Astrocyte (in vitro differentiated cells and primary cell): ENCODE measurements at regions not wholly inside any gene's neighbourhood (a gene's known extent, or its start where the extent isn't known, plus 50 kb on each side); places are given as distances from the start of the nearest gene placed in this dataset.
"Not testable (repeated sequence)": the region's sequence is repeated elsewhere in the genome, so short reads cannot be mapped to it uniquely, and the experiment has no call there.

Experiments
- DNase-seq: peaks from one replicate; pipeline ENCODE4 v3.0.0-alpha.2; 2010; ENCODE audit warnings: low read depth
- FAIRE-seq: peaks from 2 replicates; lab custom pipeline; 2011; peaks lifted over from hg19 to GRCh38; lab: Jason Lieb, UNC
- H2AFZ ChIP-seq: 2 replicates; pipeline ENCODE4 v1.6.0; 2012; ENCODE audit warnings: low read depth, low read length, inconsistent platforms
- H3K27ac ChIP-seq: 2 replicates; pipeline ENCODE4 v1.5.1; 2011; ENCODE audit warnings: low read depth, low read length, inconsistent platforms
- H3K27me3 ChIP-seq: 2 replicates; pipeline ENCODE4 v1.6.0; 2011; ENCODE audit warnings: low read length, inconsistent platforms; ENCODE audit not compliant: insufficient read depth
- H3K36me3 ChIP-seq: 2 replicates; pipeline ENCODE4 v1.5.1; 2011; ENCODE audit warnings: low read length, inconsistent platforms; ENCODE audit not compliant: insufficient read depth
- H3K4me1 ChIP-seq: 2 replicates; pipeline ENCODE4 v1.5.1; 2011; ENCODE audit warnings: low read length, inconsistent platforms; ENCODE audit not compliant: insufficient read depth
- H3K4me2 ChIP-seq: 2 replicates; pipeline ENCODE4 v1.6.0; 2012; ENCODE audit warnings: low read length, inconsistent platforms
- H3K4me3 ChIP-seq: 2 replicates; pipeline ENCODE4 v1.5.1; 2011; ENCODE audit warnings: low read depth, mild to moderate bottlenecking, low read length, inconsistent platforms; ENCODE audit not compliant: insufficient read depth
- H3K79me2 ChIP-seq: 2 replicates; pipeline ENCODE4 v1.6.0; 2012; ENCODE audit warnings: mild to moderate bottlenecking, low read length, inconsistent platforms; ENCODE audit not compliant: insufficient read depth
- H3K9ac ChIP-seq: 2 replicates; pipeline ENCODE4 v1.6.0; 2012; ENCODE audit warnings: mild to moderate bottlenecking, low read length, inconsistent platforms
- H3K9me3 ChIP-seq: 2 replicates; pipeline ENCODE4 v1.5.1; 2012; ENCODE audit warnings: low read depth, mild to moderate bottlenecking, low read length, inconsistent platforms; ENCODE audit not compliant: insufficient read depth
- H4K20me1 ChIP-seq: 2 replicates; pipeline ENCODE4 v1.6.0; 2012; ENCODE audit warnings: low read length, inconsistent platforms; ENCODE audit not compliant: insufficient read depth
- H3K27ac Mint-ChIP-seq: one replicate; pipeline ENCODE4 v1.8.0; 2021; ENCODE audit warnings: mild to moderate bottlenecking, mixed read lengths; ENCODE audit not compliant: unreplicated experiment
- H3K27me3 Mint-ChIP-seq: one replicate; pipeline ENCODE4 v1.8.0; 2021; ENCODE audit warnings: low read depth, mixed read lengths; ENCODE audit not compliant: unreplicated experiment
- H3K36me3 Mint-ChIP-seq: one replicate; pipeline ENCODE4 v1.8.0; 2021; ENCODE audit warnings: low read depth, mixed read lengths; ENCODE audit not compliant: unreplicated experiment
- H3K4me1 Mint-ChIP-seq: one replicate; pipeline ENCODE4 v1.8.0; 2021; ENCODE audit warnings: low read depth, mixed read lengths; ENCODE audit not compliant: unreplicated experiment
- H3K4me3 Mint-ChIP-seq: one replicate; pipeline ENCODE4 v1.8.0; 2021; ENCODE audit warnings: mild to moderate bottlenecking, moderate library complexity, mixed read lengths; ENCODE audit not compliant: unreplicated experiment
- H3K9me3 Mint-ChIP-seq: one replicate; pipeline ENCODE4 v1.8.0; 2021; ENCODE audit warnings: mild to moderate bottlenecking, mixed read lengths; ENCODE audit not compliant: unreplicated experiment
- EZH2 ChIP-seq: IDR thresholded peaks from 2 replicates; pipeline ENCODE4 v1.6.1; 2012; ENCODE audit warnings: mild to moderate bottlenecking, low read length, inconsistent platforms; ENCODE audit not compliant: insufficient read depth
- TF ChIP-seq, protein P1 (sequence below): IDR thresholded peaks from 2 replicates; pipeline ENCODE4 v1.5.1; 2011; ENCODE audit warnings: low read depth, mild to moderate bottlenecking, inconsistent platforms, low read length, moderate library complexity; ENCODE audit not compliant: insufficient read depth

DNA sequence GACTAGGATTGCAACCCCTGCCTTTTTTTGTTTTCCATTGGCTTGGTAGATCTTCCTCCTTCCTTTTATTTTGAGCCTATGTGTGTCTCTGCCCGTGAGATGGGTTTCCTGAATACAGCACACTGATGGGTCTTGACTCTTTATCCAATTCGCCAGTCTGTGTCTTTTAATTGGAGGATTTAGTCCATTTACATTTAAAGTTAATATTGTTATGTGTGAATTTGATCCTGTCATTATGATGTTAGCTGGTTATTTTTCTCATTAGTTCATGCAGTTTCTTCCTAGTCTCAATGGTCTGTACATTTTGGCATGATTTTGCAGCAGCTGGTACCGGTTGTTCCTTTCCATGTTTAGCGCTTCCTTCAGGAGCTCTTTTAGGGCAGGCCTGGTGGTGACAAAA, 204.7 kb upstream of the ZNF804B start:
- not testable (repeated sequence) for H3K9me3 Mint-ChIP-seq, FAIRE-seq, H3K27me3 ChIP-seq, H3K27ac Mint-ChIP-seq, H3K4me2 ChIP-seq, H3K9me3 ChIP-seq, H3K4me3 Mint-ChIP-seq, H3K27me3 Mint-ChIP-seq, H3K4me3 ChIP-seq, H3K36me3 ChIP-seq, H3K9ac ChIP-seq, H3K79me2 ChIP-seq, DNase-seq, H4K20me1 ChIP-seq, H3K4me1 Mint-ChIP-seq, H3K4me1 ChIP-seq, H2AFZ ChIP-seq, H3K27ac ChIP-seq, H3K36me3 Mint-ChIP-seq

DNA sequence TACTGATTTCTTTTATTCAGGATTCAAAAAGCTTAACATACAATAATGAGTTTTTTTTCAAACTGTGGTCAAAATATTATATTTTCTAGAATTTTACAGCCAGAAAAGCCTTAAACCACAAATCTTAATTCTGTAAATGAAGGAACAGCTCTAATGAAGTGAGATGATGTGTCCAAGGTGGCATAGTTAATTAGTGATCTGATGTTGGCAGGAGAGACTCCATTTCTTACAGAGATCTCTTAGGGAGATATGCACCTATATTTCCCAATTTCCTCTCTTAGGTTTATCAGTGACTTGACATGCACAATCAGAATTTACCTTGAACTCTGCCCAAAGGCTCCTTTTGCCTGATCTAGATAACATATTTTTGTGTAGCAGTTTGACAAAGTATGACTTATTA, 211.1 kb upstream of the ZNF804B start:
- H3K79me2 ChIP-seq: no peaks in the 10 kb centered on the region
- TF ChIP-seq EZH2: no peak
- TF ChIP-seq, protein P1, sequence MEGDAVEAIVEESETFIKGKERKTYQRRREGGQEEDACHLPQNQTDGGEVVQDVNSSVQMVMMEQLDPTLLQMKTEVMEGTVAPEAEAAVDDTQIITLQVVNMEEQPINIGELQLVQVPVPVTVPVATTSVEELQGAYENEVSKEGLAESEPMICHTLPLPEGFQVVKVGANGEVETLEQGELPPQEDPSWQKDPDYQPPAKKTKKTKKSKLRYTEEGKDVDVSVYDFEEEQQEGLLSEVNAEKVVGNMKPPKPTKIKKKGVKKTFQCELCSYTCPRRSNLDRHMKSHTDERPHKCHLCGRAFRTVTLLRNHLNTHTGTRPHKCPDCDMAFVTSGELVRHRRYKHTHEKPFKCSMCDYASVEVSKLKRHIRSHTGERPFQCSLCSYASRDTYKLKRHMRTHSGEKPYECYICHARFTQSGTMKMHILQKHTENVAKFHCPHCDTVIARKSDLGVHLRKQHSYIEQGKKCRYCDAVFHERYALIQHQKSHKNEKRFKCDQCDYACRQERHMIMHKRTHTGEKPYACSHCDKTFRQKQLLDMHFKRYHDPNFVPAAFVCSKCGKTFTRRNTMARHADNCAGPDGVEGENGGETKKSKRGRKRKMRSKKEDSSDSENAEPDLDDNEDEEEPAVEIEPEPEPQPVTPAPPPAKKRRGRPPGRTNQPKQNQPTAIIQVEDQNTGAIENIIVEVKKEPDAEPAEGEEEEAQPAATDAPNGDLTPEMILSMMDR: no peak
- Mint-ChIP-seq H3K4me3 (no peak overlapping the region), H3K4me1 (no peaks in the 10 kb centered on the region), H3K9me3 (peaks cover 6% of the 10 kb centered on the region), H3K27ac (no peak overlapping the region), H3K36me3 (no peaks in the 10 kb centered on the region), H3K27me3 (no peaks in the 10 kb centered on the region)
- H4K20me1 ChIP-seq: no peaks in the 10 kb centered on the region
- H3K9ac ChIP-seq: no peak overlapping the region
- no peaks in the 10 kb centered on the region for H3K4me1 ChIP-seq
- no peak overlapping the region for H3K4me3 ChIP-seq
- no peak overlapping the region for H3K4me2 ChIP-seq
- no peak overlapping the region for H3K27ac ChIP-seq
- no peaks in the 10 kb centered on the region for H3K27me3 ChIP-seq
- DNase-seq (no peak), FAIRE-seq (no peak)
- H3K36me3 ChIP-seq: no peaks in the 10 kb centered on the region
- H3K9me3 ChIP-seq: no peaks in the 10 kb centered on the region
- H2AFZ ChIP-seq: no peak overlapping the region

GRCh38 chr7:88546808-88547207, 212.7 kb upstream of the ZNF804B start:
- TF ChIP-seq EZH2: no peak
- TF ChIP-seq, protein P1: peak; percentile 36
- Histone ChIP-seq H3K36me3 (no peaks in the 10 kb centered on the region), H2AFZ (no peak overlapping the region), H3K4me1 (no peaks in the 10 kb centered on the region), H3K9ac (no peak overlapping the region), H3K27ac (no peak overlapping the region), H3K27me3 (no peaks in the 10 kb centered on the region), H3K4me2 (no peak overlapping the region), H3K9me3 (no peaks in the 10 kb centered on the region), H3K4me3 (no peak overlapping the region), H3K79me2 (no peaks in the 10 kb centered on the region), H4K20me1 (no peaks in the 10 kb centered on the region)
- DNase-seq (no peak), FAIRE-seq (no peak)
- Mint-ChIP-seq H3K27me3 (no peaks in the 10 kb centered on the region), H3K9me3 (peaks cover 6% of the 10 kb centered on the region), H3K27ac (no peak overlapping the region), H3K36me3 (no peaks in the 10 kb centered on the region), H3K4me1 (no peaks in the 10 kb centered on the region), H3K4me3 (no peak overlapping the region)
